ENCODE measurements at regions not wholly inside any gene's neighbourhood (a gene's known extent, or its start where the extent isn't known, plus 50 kb on each side); places are given as distances from the start of the nearest gene placed in this dataset.

DNA sequence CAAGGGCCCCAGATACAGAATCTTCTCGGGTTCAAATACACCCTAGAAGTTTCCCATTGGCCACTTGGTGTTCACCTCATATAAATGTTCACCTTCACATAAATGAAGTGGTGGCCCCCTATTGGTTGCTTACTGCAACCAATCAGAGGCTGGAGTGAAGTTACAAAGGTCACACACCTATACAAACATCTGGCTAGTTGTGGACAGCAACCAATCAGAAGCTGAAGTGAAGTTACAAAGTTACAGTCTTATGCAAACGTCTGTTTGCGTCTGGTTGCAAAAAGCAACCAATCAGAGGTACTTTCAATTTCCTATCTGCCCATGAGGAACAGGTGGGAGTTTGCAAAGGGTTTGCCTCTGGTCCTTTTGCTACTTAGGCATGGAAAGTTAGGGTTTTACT, 206.5 kb upstream of the BMP2 start:
- no peak for DNase-seq (ENCODE audit: low read depth)

DNA sequence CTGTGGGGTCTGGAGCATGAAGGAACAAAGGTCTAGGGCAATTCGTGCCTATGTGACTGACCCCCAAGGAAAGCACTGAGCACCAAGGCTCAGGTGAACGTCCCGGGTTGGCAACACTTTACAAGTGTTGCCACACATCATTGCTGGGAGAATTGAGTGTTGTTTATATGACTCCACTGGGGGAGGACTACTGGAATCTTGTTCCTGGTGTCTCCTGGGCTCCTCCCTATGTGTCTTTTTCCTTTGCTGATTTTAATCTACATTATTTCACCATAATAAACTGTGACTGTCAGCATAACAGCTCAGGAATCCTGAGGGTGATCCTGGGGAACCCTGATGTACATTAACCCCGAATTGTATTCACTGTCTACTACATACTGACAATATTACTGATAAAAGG, 207.7 kb upstream of the BMP2 start:
- peak; percentile 18 for DNase-seq (ENCODE audit: low read depth)

- no peak for DNase-seq (ENCODE audit: low read depth)
These were observed 209.1 kb upstream of the BMP2 start for GRCh38 chr20:6558341-6558740.

- DNase-seq (ENCODE audit: low read depth): peak; percentile 91
These were observed 233.6 kb upstream of the BMP2 start for GRCh38 chr20:6533761-6534479.

- peak; percentile 73 for DNase-seq (ENCODE audit: low read depth)
These were observed 234.1 kb upstream of the BMP2 start for GRCh38 chr20:6533351-6533750.

DNA sequence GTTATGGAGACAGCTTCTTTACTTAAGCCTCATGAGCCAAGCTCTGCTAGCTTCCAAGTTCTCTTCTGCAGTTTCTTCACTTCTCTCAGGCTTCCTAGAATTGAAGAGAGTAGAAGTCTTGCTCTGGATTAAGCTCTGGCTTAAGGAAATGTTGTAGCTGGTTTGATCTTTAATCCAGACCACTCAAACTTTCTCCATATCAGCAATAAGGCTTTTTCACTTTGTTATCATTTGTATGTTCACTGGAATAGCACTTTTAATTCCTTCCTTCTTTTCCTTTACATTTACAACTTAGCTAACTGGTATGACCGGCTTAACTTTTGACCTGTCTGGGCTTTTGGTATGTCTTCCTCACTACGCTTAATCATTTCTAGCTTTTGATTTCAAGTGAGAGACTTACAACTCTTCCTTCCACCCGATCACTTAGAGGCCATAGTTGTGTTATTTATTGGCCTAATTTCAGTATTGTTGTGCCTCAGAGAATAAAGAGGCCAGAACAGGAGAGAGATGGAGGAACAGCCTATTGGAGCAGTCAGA, 236.6 kb upstream of the BMP2 start:
- no peak for DNase-seq (ENCODE audit: low read depth)

- peak; percentile 1 for DNase-seq (ENCODE audit: low read depth)
These were observed 237.2 kb upstream of the BMP2 start for GRCh38 chr20:6530254-6530653.

DNA sequence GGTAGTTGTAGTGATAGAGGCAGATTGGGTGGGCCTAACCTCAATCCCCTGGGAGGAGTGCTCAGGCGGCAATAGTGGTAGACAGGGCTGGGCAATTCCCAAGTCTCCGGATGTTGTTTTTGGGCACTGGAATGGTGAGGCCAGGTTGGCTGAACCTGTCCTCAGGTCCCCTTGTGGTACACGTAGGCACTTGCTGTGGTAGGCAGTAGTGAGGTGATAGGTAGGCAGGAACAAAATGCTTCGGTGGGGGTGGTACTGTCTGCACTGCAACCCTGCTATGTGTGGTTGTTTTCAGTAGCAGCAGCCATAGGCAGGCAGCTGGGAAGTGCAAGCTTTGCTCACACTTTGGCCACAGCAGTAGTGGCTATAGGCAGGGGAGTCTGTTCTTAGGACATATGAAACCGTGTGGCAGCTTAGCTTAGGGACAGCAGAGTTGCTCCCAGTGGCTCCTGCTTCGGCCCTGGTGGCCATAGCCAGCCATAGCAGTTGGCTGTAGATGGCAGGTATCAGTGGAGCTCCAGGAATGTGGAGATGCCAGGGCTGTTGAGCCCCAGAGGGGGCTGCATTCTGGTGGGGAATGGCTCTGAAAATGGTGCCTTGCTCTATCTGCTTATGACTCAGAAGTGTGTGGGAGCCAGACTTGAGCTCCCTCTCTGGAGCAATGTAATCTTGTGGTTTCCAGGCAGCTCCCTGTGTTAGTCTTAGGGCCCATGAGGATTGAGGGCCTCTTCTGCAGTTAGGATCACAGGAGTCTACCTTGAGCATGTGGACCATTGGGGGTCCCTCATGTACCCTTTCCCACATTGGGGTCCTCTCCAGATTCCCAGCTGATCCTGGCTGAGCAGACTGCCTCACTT, 241.8 kb upstream of the BMP2 start:
- DNase-seq (ENCODE audit: low read depth): no peak

DNA sequence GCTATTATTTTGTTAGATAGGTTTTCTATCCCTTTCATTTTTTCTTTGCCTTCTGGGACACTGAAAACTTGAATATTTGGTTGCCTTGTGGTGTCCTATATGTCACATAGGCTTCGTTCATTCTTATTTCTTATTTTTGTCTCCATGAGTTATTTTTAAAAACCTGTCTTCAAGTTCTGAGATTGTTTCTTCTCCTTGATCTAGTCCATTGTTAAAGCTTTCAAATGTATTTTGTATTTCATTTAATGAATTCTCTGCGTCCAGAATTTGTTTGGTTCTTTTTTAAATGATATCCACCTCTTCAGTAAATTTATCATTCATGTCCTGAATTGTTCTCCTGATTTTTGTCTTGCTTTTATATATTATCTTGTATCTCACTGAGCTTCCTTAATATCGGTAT, 243.2 kb upstream of the BMP2 start:
- DNase-seq (ENCODE audit: low read depth): no peak

DNA sequence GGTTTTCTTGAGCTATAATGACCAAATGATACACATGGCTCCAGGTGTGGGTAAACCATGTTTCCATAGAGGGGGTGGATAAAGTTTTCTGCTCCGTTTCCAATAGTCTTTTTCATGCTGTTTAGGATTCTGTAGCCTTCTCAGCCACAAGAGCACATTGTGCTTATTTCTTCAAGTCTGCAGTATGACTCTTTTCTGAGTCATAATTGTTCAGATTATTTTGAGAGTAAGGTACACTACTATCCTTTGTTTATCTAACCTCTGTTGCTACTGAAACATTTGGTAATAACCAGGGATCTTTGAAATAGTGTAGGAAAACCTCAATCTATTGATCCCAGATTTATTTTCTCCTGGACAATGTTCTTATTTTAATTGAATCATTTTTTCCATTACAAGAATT, 247.9 kb upstream of the BMP2 start:
- peak; percentile 9 for DNase-seq (ENCODE audit: low read depth)

DNA sequence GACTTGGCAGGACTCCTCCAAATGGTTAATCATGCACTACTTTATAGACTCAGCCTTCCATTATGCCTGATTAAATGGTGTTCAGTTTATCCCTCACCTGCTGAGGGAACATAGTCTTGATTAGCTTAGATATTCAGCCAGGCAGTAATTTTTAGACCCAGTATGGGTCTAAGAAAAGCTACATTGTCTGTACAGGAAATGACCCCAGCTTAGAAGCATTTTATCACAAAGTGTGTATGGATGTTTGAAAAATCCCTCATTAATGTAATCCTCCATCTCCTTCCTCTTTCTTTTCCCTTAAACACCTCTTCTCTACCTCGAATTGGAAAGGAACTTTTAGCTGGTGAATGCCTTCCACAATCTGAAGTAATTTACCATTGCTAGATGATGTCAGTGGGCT, 252.2 kb upstream of the BMP2 start:
- DNase-seq (ENCODE audit: low read depth): no peak

GRCh38 chr20:6513599-6513998, 253.9 kb upstream of the BMP2 start:
- no peak for DNase-seq (ENCODE audit: low read depth)

GRCh38 chr20:6509374-6509773, 258.1 kb upstream of the BMP2 start:
- no peak for DNase-seq (ENCODE audit: low read depth)

DNA sequence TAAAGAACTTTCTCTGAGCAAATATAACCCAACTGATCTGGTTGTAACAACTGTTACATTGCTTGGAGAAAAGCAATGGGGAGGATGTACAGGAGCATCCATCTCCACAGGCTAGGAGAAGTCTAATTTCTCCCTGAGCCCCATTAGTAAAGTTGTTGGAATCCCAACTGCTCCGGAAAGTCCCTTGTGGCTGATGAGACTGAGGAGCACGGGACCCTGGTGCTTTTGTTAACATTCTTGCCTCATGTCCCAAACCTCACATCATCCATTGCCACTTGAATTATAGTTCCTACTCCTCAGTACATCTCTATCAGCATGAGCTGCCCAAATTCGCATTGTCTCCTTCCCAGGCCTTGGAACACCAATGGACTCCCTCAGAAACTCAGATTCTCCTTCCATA, 260.6 kb upstream of the BMP2 start:
- DNase-seq (ENCODE audit: low read depth): no peak

GRCh38 chr20:6504826-6505225, 262.7 kb upstream of the BMP2 start:
- no peak for DNase-seq (ENCODE audit: low read depth)

DNA sequence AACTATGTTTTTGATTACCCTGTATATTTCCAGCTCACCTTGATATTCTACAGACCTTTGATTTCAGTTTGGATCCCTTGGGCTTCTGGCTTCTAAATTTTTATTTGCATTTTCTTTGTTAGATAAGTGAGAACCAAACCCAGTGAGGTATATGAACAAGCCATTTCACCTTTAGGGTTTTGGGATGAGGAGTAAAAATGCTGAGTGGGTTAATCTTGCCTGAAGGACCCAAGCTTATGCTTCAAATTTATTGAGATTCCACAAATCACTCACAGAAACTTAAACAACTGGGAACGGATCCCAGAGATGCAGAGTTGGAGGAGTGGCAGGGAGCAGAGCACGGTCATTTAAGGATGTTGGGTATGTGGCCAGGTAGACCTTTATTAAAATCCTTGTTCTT, 263.3 kb upstream of the BMP2 start:
- no peak for DNase-seq (ENCODE audit: low read depth)

DNA sequence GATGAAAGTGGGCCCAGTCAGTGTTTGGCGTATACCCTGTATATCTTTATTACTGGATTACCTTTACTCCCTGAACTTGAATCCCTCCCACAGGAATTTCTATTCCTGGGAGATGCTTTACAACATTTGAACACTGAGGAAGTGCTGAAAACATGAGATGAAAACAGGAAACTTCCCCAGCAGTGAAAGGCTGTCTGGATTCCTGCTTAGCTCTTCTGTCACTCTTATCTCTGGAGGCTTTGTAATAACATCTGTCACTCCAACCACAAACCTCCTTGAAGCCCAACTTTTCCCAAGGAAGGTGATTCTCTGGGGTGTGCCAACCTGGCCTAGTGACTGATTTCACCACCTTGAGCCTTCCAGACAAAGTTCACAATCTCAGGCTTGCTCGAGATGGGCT, 264.5 kb upstream of the BMP2 start:
- no peak for DNase-seq (ENCODE audit: low read depth)

GRCh38 chr20:6502219-6502618, 265.3 kb upstream of the BMP2 start:
- DNase-seq (ENCODE audit: low read depth): no peak

GRCh38 chr20:6501061-6501460, 266.4 kb upstream of the BMP2 start:
- peak; percentile 35 for DNase-seq (ENCODE audit: low read depth)

DNA sequence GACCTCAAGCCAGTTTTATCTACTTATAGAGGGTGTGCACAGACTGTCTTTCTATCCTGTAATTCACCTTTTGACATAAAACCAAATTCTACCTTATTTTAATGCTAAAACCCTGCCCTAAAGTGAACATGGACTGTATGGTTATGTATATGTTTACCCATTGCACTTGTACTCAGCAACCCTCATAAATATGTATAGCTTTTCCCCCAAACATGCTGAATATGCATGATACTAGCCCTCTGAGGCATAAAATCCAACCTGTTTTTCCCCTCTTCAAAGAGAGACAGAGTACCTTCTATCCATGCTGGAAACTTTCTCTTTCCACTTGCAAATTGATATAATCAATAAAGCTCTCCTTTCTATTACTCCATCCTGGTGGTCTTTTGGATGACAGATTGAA, 267.9 kb upstream of the BMP2 start:
- no peak for DNase-seq (ENCODE audit: low read depth)

GRCh38 chr20:6496874-6497273, 270.6 kb upstream of the BMP2 start:
- DNase-seq (ENCODE audit: low read depth): no peak

DNA sequence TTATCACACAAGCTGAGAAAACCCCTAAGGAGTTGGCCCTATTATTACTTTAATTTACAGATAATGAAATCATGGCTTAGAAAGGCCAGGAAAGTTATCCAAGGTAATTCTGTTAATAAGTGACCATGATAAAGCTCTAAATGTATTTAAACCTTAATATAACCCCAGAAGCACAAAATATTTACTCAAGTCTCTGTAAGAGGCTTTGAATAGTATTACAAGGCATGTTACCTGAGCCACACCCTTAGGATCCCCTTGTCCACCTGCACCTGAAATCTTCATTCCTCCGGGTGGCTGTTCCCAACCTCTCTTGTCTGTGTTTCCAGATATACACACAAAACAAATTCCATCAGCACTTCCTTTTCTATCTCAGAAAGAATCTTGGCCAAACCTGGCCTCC, 271.6 kb upstream of the BMP2 start:
- no peak for DNase-seq (ENCODE audit: low read depth)

DNA sequence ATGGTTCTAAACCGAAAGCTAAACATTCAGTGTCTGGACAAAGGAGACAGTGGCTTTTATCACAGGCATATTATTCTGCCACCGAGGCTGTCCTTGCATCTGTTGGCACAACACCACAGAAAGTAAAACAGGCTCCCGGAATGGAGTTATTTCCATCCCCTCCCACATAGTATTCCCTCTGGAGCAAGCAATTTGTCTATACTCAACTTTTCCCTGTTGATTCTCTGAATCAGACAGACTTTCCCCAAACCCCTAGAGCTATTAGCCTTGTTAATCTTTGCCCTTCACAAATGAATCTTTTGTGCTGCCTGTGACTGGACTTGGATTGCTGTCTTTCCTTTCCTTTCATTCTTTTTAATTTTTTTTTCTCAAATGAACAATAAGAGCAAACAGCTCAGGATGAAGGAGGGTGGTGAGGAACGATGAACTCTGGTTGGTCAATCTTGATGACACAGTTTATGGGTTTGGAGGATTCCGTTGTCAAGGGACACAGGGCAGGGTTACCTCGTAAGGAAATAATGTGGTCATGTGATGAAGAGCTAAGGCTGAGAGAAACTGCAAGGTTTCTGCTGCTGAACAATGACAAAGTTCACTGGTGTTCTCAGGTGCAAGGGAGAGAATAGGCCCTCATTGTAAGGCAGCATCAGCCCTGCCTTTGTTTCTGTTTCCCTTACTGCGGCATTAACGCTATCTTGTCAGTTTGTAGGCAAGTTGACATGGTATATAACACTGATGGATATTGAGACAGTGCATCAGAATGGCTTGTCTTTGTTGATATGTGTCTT, 275.0 kb upstream of the BMP2 start:
- DNase-seq (ENCODE audit: low read depth): no peak

All from EH (cell line).